ENCODE measurements at regions not wholly inside any gene's neighbourhood (a gene's known extent, or its start where the extent isn't known, plus 50 kb on each side); places are given as distances from the start of the nearest gene placed in this dataset.

DNA sequence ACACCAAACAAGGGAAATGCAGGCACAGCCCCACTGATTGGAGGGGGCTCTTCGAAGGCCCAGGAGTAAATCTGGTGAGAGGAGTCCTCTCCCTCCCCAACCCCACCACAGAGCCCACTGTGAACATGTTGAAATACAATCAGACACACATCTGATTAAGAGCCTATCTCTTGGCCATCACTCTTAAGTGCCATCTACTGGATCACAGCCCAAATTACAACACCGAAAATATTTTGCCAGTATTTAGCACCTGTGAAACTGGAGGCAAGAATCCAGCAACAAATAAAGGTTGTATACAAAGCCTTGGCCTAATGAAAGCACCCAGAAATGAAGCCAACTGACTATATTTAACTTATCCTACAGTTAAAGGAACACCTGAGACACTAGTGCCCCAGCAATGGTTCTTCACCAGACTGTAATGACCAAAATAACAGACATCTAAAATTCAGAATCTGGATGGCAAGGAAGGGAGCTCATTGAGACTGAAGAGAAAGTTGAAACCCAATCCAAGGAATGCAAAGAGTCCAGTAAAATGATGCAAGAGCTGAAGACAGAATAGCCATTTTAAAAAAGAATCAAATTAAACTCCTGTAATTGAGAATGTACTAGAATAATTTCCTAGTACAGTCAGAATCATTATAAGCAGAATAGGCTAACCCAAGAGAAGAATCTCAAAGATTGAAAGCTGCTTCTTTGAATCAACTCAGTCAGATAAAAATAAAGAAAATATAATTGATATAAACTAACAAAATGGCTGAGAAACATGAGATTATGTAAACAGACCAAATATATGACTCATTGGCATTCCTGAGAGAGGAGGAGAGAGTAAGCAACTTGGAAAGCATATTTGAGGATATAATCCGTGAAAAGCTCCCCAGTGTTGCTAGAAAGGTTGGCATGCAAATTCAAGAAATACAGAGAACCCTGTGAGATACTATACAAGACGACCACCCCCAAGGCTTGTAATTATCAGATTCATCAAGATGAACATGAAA is 1117.0 kb downstream of the FLRT2 start:
- CTCF ChIA-PET: no interaction called here
- H3K9me3 Mint-ChIP-seq (ENCODE audit: low read depth, unreplicated experiment): peaks cover 3% of the 10 kb centered on the region
- intact Hi-C loops (cut with micrococcal nuclease; ENCODE audit: unreplicated experiment): no loop called here
- H3K4me1 Mint-ChIP-seq (ENCODE audit: low read depth, unreplicated experiment): peaks cover 8% of the 10 kb centered on the region
- H3K36me3 Mint-ChIP-seq (ENCODE audit: insufficient read depth, unreplicated experiment): no peaks in the 10 kb centered on the region
- no peak for DNase-seq
- no peak overlapping the region for H3K27ac Mint-ChIP-seq (ENCODE audit: unreplicated experiment)
- H3K27me3 Mint-ChIP-seq (ENCODE audit: unreplicated experiment): no peaks in the 10 kb centered on the region
- no peak overlapping the region for H3K4me3 Mint-ChIP-seq (ENCODE audit: low read depth, unreplicated experiment)
- TF ChIP-seq, protein P1, sequence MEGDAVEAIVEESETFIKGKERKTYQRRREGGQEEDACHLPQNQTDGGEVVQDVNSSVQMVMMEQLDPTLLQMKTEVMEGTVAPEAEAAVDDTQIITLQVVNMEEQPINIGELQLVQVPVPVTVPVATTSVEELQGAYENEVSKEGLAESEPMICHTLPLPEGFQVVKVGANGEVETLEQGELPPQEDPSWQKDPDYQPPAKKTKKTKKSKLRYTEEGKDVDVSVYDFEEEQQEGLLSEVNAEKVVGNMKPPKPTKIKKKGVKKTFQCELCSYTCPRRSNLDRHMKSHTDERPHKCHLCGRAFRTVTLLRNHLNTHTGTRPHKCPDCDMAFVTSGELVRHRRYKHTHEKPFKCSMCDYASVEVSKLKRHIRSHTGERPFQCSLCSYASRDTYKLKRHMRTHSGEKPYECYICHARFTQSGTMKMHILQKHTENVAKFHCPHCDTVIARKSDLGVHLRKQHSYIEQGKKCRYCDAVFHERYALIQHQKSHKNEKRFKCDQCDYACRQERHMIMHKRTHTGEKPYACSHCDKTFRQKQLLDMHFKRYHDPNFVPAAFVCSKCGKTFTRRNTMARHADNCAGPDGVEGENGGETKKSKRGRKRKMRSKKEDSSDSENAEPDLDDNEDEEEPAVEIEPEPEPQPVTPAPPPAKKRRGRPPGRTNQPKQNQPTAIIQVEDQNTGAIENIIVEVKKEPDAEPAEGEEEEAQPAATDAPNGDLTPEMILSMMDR (IDR thresholded peaks at IDR 0.05; ENCODE audit: unreplicated experiment): no peak
- BruUV-seq (replicated peaks): no TSS peak

DNA sequence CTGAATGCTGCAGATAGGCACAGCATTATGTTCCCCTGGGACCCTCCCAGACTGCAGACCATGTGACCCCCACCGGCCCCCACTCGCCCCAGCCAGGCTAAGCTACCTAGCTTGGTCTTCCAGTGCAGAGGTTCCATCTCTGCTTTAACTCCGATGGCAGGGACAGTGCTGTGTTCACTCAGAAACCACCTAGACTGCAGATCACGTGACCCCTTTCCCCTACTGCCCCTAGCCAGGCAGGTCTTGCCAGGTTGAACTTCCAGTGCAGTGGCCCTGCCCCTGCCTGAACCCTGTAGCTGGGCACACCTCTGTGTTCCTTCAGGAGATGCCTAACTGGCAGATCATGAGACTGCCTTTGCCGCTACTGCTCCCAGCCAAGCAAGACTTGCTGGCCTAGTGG is 1116.2 kb downstream of the FLRT2 start:
- intact Hi-C loops (cut with micrococcal nuclease; ENCODE audit: unreplicated experiment): no loop called here

DNA sequence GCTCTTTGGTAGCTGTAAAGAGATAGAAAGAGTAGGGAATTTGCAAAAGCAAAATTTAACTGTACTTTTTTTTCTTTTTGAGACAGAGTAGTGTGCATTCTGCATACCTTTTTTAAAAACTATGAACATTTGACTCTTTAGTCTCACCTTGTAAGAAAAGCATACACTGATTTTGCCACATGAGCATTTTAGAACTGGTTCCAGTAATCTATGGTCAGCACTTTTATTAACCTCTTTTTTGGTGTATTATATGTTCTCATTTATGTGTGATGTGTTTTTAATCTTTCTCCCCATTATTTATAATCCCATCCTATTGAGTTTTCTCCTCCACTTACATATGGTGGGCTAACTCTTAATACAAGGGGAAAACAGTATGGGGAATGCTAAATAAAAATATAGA is 1111.4 kb downstream of the FLRT2 start:
- CTCF ChIA-PET: no interaction called here
- Mint-ChIP-seq H3K4me1 (ENCODE audit: low read depth, unreplicated experiment) (no peaks in the 10 kb centered on the region), H3K4me3 (ENCODE audit: low read depth, unreplicated experiment) (no peak overlapping the region), H3K36me3 (ENCODE audit: insufficient read depth, unreplicated experiment) (no peaks in the 10 kb centered on the region), H3K27me3 (ENCODE audit: unreplicated experiment) (no peaks in the 10 kb centered on the region), H3K9me3 (ENCODE audit: low read depth, unreplicated experiment) (peaks cover 2% of the 10 kb centered on the region), H3K27ac (ENCODE audit: unreplicated experiment) (no peak overlapping the region)
- intact Hi-C loops (cut with micrococcal nuclease; ENCODE audit: unreplicated experiment): no loop called here
- TF ChIP-seq, protein P1 (IDR thresholded peaks at IDR 0.05; ENCODE audit: unreplicated experiment): no peak
- no TSS peak for BruUV-seq (replicated peaks)
- no peak for DNase-seq

More for the DNA sequence above, 1116.2 kb downstream of the FLRT2 start:
- TF ChIP-seq, protein P1 (IDR thresholded peaks at IDR 0.05; ENCODE audit: unreplicated experiment): no peak
- H3K9me3 Mint-ChIP-seq (ENCODE audit: low read depth, unreplicated experiment): peaks cover 3% of the 10 kb centered on the region
- no peak overlapping the region for H3K27ac Mint-ChIP-seq (ENCODE audit: unreplicated experiment)
- no peaks in the 10 kb centered on the region for H3K27me3 Mint-ChIP-seq (ENCODE audit: unreplicated experiment)
- H3K4me3 Mint-ChIP-seq (ENCODE audit: low read depth, unreplicated experiment): no peak overlapping the region
- H3K36me3 Mint-ChIP-seq (ENCODE audit: insufficient read depth, unreplicated experiment): no peaks in the 10 kb centered on the region
- H3K4me1 Mint-ChIP-seq (ENCODE audit: low read depth, unreplicated experiment): peaks cover 8% of the 10 kb centered on the region
- BruUV-seq (replicated peaks): no TSS peak
- no peak for DNase-seq
- CTCF ChIA-PET: interaction anchor here (0.5 kb wide), 1 partner anchor 1901 kb away, joined by 6 read pairs; no protein-coding TSS in a partner anchor

DNA sequence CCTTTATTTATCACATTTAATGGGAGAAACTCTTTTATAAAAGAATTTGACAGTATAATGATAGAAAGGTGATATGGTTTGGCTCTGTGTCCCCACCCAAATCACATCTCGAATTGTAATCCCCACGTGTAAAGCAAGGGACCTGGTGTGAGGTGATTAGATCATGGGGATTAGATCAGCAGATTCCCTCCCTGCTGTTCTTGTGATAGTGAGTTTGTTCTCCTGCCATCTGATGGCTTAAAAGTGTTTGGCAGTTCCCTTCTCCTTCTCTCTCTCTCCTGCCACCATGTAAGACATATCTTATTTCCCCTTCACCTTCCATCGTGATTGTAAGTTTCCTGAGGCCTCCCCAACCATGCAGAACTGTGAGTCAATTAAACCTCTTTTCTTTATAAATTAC is 1110.3 kb downstream of the FLRT2 start:
- intact Hi-C loops (cut with micrococcal nuclease; ENCODE audit: unreplicated experiment): no loop called here
- no peak for DNase-seq
- no peak overlapping the region for H3K27ac Mint-ChIP-seq (ENCODE audit: unreplicated experiment)
- no peaks in the 10 kb centered on the region for H3K36me3 Mint-ChIP-seq (ENCODE audit: insufficient read depth, unreplicated experiment)
- no TSS peak for BruUV-seq (replicated peaks)
- peaks cover 2% of the 10 kb centered on the region for H3K9me3 Mint-ChIP-seq (ENCODE audit: low read depth, unreplicated experiment)
- no peak overlapping the region for H3K4me3 Mint-ChIP-seq (ENCODE audit: low read depth, unreplicated experiment)
- TF ChIP-seq, protein P1 (IDR thresholded peaks at IDR 0.05; ENCODE audit: unreplicated experiment): no peak
- H3K4me1 Mint-ChIP-seq (ENCODE audit: low read depth, unreplicated experiment): no peaks in the 10 kb centered on the region
- CTCF ChIA-PET: no interaction called here
- H3K27me3 Mint-ChIP-seq (ENCODE audit: unreplicated experiment): no peaks in the 10 kb centered on the region

Measured in Calu3 (cell line).